ENCODE measurements at regions not wholly inside any gene's neighbourhood (a gene's known extent, or its start where the extent isn't known, plus 50 kb on each side); places are given as distances from the start of the nearest gene placed in this dataset.

- Histone ChIP-seq H3K4me2 (ENCODE audit: insufficient read depth, low read length) (no peak overlapping the region), H3K9ac (replicated peaks; ENCODE audit: extremely low read depth, insufficient read depth, low read length) (no peak overlapping the region), H3K4me3 (replicated peaks in 1 of 3; ENCODE audit: insufficient read depth in 1 of 3, low read depth in 1 of 3, low read length in 3 of 3) (no peak overlapping the region), H2AFZ (ENCODE audit: low read depth, low read length) (no peak overlapping the region), H3K27me3 (ENCODE audit: control insufficient read depth in 2 of 2, insufficient read depth in 2 of 2, low read length in 2 of 2) (peaks cover 0 to 2% of the 10 kb centered on the region in 2 experiments), H3K9me1 (replicated peaks; ENCODE audit: control insufficient read depth, extremely low read depth, insufficient read depth, low read length) (no peaks in the 10 kb centered on the region), H3K4me1 (ENCODE audit: control insufficient read depth, extremely low read depth, insufficient read depth, low read length) (peaks cover under 1% of the 10 kb centered on the region), H3K27ac (ENCODE audit: insufficient read depth, low read depth, low read length) (no peak overlapping the region), H3K9me3 (replicated peaks; ENCODE audit: control insufficient read depth, insufficient read depth, low read length) (no peaks in the 10 kb centered on the region), H3K36me3 (ENCODE audit: control insufficient read depth in 2 of 2, extremely low read depth in 1 of 2, insufficient read depth in 2 of 2, low read length in 2 of 2) (no peaks in the 10 kb centered on the region), H4K20me1 (replicated peaks; ENCODE audit: control insufficient read depth, extremely low read depth, insufficient read depth, low read length) (no peaks in the 10 kb centered on the region), H3K79me2 (ENCODE audit: control insufficient read depth, insufficient read depth, low read length) (no peaks in the 10 kb centered on the region)
- no peak for FAIRE-seq
- no TSS peak for BruUV-seq (replicated peaks)
- intact Hi-C loops (cut with micrococcal nuclease) = no loop called here
- TF ChIP-seq MYC (IDR thresholded peaks at IDR 0.05; ENCODE audit: low read depth, low read length) (no peak), GATA2 (IDR thresholded peaks at IDR 0.05; ENCODE audit: insufficient read depth, insufficient read length, low read depth, low read length) (no peak), POLR2A (IDR thresholded peaks at IDR 0.05; ENCODE audit: low read depth, low read length) (no peak), FOS (IDR thresholded peaks at IDR 0.05; ENCODE audit: borderline replicate concordance, insufficient read depth, low read length) (no peak), JUN (IDR thresholded peaks at IDR 0.05; ENCODE audit: borderline replicate concordance, insufficient read depth, insufficient read length, low read depth) (no peak), POLR2AphosphoS5 (IDR thresholded peaks at IDR 0.05; ENCODE audit: insufficient read depth, low read depth, low read length) (no peak), EZH2 (IDR thresholded peaks at IDR 0.05; ENCODE audit: borderline replicate concordance, low read depth, low read length, severe bottlenecking) (no peak), CTCF (IDR thresholded peaks at IDR 0.05; ENCODE audit: extremely low read depth in 1 of 2, insufficient read depth in 1 of 2, low read depth in 1 of 2, low read length in 2 of 2) (no peak), MAX (IDR thresholded peaks at IDR 0.05; ENCODE audit: insufficient read depth, insufficient read length) (no peak)
- DNase-seq (ENCODE audit: low read depth, low spot score) = no peak
- CTCF ChIA-PET = interaction anchor here (1.1 kb wide), 2 partner anchors 590 to 610 kb away, joined by 4 read pairs; no protein-coding TSS in a partner anchor
- dilution Hi-C loops (cut with MboI; ENCODE audit: extremely low pct_ligation_motif_present, low sequenced_read_pairs) = no loop called here
- POLR2A ChIA-PET = no interaction called here
These were observed 810.2 kb downstream of the MAFB start for GRCh38 chr20:39878809-39879208.
